K562 (cell line): ENCODE measurements at regions not wholly inside any gene's neighbourhood (a gene's known extent, or its start where the extent isn't known, plus 50 kb on each side); places are given as distances from the start of the nearest gene placed in this dataset.

Experiments
- ASH1L ChIP-seq: fragments of 450-650 bp; IDR thresholded peaks from 2 replicates; pipeline ENCODE4 v1.6.1; 2018; ENCODE audit warnings: borderline replicate concordance, mild to moderate bottlenecking, low read depth; ENCODE audit not compliant: partially characterized antibody
- ATF7 ChIP-seq: fragments of 450-650 bp; IDR thresholded peaks from 2 replicates; pipeline ENCODE4 v1.7.1; 2014; ENCODE audit warnings: mild to moderate bottlenecking, moderate library complexity
- CTCF ChIP-seq, 3 experiments: IDR thresholded peaks in 2 of 3; conservative IDR thresholded peaks in 1 of 3; 2 replicates each; pipeline ENCODE4 v1.5.1; 2011 to 2012; ENCODE audit warnings: low read length in 3 of 3, mild to moderate bottlenecking in 3 of 3, control low read depth in 2 of 3, improper control_type of control experiment in 1 of 3, inconsistent platforms in 1 of 3, low read depth in 1 of 3, mixed read lengths in 1 of 3, moderate library complexity in 1 of 3; ENCODE audit not compliant: insufficient read depth in 2 of 3
- EZH2 ChIP-seq: IDR thresholded peaks from 2 replicates; pipeline ENCODE4 v1.6.1; 2012; ENCODE audit warnings: low read depth, mild to moderate bottlenecking, inconsistent platforms, low read length, borderline replicate concordance
- RAD21 ChIP-seq, 2 experiments: fragments of 250-450 bp in 1 of 2; fragments of 450-650 bp in 1 of 2; sonication (Bioruptor Pico) in 1 of 2; formaldehyde crosslinking in 1 of 2; IDR thresholded peaks in 1 of 2; conservative IDR thresholded peaks in 1 of 2; 2 replicates each; pipeline versions ENCODE4 v1.4.0 to v1.8.0; 2020 to 2022; ENCODE audit warnings: mild to moderate bottlenecking in 2 of 2, moderate library complexity in 1 of 2
- RAD51 ChIP-seq: fragments of 450-650 bp; IDR thresholded peaks from 2 replicates; pipeline ENCODE4 v1.7.1; 2016; ENCODE audit warnings: low read depth, mild to moderate bottlenecking, borderline replicate concordance
- SETDB1 ChIP-seq: IDR thresholded peaks from one replicate; pipeline ENCODE4 v1.6.1; 2012; ENCODE audit warnings: low read length, control low read depth, inconsistent platforms
- ZNF395 ChIP-seq: fragments of 200-800 bp; sonication (Bioruptor generic); IDR thresholded peaks from 2 replicates; pipeline ENCODE4 v1.6.1; 2017; ENCODE audit warnings: missing genetic modification characterization, missing compliant biosample characterization
- TF ChIP-seq, protein P1 (sequence below): sonication (generic); formaldehyde crosslinking; IDR thresholded peaks from 2 replicates; pipeline ENCODE4 v1.8.0; 2022; ENCODE audit warnings: mild to moderate bottlenecking, missing genetic modification reagents, borderline replicate concordance
- TF ChIP-seq, protein P2 (sequence below): fragments of 450-650 bp; IDR thresholded peaks from 2 replicates; pipeline ENCODE4 v1.6.1; 2016; ENCODE audit warnings: borderline replicate concordance

- TF ChIP-seq RAD51, result no peak
- TF ChIP-seq ATF7, result no peak
- no peak for TF ChIP-seq CTCF (IDR thresholded peaks at IDR 0.05 in 2 of 3, conservative IDR thresholded peaks at IDR 0.05 in 1 of 3; ENCODE audit: insufficient read depth in 2 of 3, low read depth in 1 of 3, low read length in 3 of 3)
- no peak for TF ChIP-seq RAD21 (CRISPR knock-in tag; conservative IDR thresholded peaks at IDR 0.05 in 1 of 2, IDR thresholded peaks at IDR 0.05 in 1 of 2)
- TF ChIP-seq SETDB1, result no peak
- TF ChIP-seq, protein P1, sequence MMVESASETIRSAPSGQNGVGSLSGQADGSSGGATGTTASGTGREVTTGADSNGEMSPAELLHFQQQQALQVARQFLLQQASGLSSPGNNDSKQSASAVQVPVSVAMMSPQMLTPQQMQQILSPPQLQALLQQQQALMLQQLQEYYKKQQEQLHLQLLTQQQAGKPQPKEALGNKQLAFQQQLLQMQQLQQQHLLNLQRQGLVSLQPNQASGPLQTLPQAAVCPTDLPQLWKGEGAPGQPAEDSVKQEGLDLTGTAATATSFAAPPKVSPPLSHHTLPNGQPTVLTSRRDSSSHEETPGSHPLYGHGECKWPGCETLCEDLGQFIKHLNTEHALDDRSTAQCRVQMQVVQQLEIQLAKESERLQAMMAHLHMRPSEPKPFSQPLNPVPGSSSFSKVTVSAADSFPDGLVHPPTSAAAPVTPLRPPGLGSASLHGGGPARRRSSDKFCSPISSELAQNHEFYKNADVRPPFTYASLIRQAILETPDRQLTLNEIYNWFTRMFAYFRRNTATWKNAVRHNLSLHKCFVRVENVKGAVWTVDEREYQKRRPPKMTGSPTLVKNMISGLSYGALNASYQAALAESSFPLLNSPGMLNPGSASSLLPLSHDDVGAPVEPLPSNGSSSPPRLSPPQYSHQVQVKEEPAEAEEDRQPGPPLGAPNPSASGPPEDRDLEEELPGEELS (CRISPR knock-in tag), result no peak
- TF ChIP-seq ASH1L, result no peak
- TF ChIP-seq ZNF395 (CRISPR knock-in tag), result no peak
- TF ChIP-seq EZH2, result no peak
- TF ChIP-seq, protein P2, sequence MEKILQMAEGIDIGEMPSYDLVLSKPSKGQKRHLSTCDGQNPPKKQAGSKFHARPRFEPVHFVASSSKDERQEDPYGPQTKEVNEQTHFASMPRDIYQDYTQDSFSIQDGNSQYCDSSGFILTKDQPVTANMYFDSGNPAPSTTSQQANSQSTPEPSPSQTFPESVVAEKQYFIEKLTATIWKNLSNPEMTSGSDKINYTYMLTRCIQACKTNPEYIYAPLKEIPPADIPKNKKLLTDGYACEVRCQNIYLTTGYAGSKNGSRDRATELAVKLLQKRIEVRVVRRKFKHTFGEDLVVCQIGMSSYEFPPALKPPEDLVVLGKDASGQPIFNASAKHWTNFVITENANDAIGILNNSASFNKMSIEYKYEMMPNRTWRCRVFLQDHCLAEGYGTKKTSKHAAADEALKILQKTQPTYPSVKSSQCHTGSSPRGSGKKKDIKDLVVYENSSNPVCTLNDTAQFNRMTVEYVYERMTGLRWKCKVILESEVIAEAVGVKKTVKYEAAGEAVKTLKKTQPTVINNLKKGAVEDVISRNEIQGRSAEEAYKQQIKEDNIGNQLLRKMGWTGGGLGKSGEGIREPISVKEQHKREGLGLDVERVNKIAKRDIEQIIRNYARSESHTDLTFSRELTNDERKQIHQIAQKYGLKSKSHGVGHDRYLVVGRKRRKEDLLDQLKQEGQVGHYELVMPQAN, result no peak
Observed at GRCh38 chr4:116101321-116101720, 984.1 kb downstream of the TRAM1L1 start.
